PC-3 (cell line): ENCODE measurements at regions not wholly inside any gene's neighbourhood (a gene's known extent, or its start where the extent isn't known, plus 50 kb on each side); places are given as distances from the start of the nearest gene placed in this dataset.

Experiments used
- EZH2 ChIP-seq: fragments of 300-600 bp; sonication (generic); IDR thresholded peaks from one replicate; pipeline ENCODE4 v1.6.1; 2017; ENCODE audit warnings: antibody characterized with exemption, mild to moderate bottlenecking, low read length; ENCODE audit not compliant: unreplicated experiment
- EZH2phosphoT487 ChIP-seq: fragments of 300-600 bp; sonication (generic); IDR thresholded peaks from 2 replicates; pipeline ENCODE4 v1.6.1; 2018; ENCODE audit warnings: mild to moderate bottlenecking, antibody characterized with exemption, low read length, borderline replicate concordance
- TF ChIP-seq, protein P1 (sequence below): fragments of 300-600 bp; sonication (generic); conservative IDR thresholded peaks from 2 replicates; pipeline ENCODE4 v1.5.1; 2017; ENCODE audit warnings: antibody characterized with exemption, low read depth, mild to moderate bottlenecking, low read length

DNA sequence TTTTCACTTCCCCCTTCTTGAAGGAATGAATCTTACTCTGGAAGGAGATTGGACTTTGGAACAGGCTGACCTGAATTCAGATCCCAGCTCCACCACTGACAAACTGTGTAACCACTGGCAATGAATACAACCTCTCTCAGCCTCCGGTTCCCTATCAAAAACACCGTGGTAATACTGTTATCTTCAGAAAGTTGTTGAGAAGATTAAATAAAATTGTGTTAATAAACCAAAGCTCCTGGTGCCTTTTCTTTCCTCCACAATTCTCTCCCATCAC, 99.7 kb upstream of the RAI14 start:
- TF ChIP-seq, protein P1, sequence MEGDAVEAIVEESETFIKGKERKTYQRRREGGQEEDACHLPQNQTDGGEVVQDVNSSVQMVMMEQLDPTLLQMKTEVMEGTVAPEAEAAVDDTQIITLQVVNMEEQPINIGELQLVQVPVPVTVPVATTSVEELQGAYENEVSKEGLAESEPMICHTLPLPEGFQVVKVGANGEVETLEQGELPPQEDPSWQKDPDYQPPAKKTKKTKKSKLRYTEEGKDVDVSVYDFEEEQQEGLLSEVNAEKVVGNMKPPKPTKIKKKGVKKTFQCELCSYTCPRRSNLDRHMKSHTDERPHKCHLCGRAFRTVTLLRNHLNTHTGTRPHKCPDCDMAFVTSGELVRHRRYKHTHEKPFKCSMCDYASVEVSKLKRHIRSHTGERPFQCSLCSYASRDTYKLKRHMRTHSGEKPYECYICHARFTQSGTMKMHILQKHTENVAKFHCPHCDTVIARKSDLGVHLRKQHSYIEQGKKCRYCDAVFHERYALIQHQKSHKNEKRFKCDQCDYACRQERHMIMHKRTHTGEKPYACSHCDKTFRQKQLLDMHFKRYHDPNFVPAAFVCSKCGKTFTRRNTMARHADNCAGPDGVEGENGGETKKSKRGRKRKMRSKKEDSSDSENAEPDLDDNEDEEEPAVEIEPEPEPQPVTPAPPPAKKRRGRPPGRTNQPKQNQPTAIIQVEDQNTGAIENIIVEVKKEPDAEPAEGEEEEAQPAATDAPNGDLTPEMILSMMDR: no peak
- TF ChIP-seq EZH2phosphoT487 (no peak), EZH2 (no peak)
